IMR-90 (cell line): ENCODE measurements at regions not wholly inside any gene's neighbourhood (a gene's known extent, or its start where the extent isn't known, plus 50 kb on each side); places are given as distances from the start of the nearest gene placed in this dataset.

ENCODE experiments used
- CTCF ChIP-seq: conservative IDR thresholded peaks from 2 replicates; pipeline ENCODE4 v1.5.1; 2012; ENCODE audit warnings: mild to moderate bottlenecking, low read depth, low read length, improper control_type of control experiment
- RAD21 ChIP-seq: IDR thresholded peaks from 2 replicates; pipeline ENCODE4 v1.6.1; 2012; ENCODE audit warnings: low read length, improper control_type of control experiment
- RFX5 ChIP-seq: IDR thresholded peaks from 2 replicates; pipeline ENCODE4 v1.8.0; 2012; ENCODE audit warnings: low read depth, mild to moderate bottlenecking, low read length, moderate library complexity

GRCh38 chrX:79281775-79282174 lies 85.4 kb downstream of the ITM2A start:
- TF ChIP-seq CTCF = no peak
- TF ChIP-seq RAD21 = no peak
- no peak for TF ChIP-seq RFX5
